ENCODE measurements at regions not wholly inside any gene's neighbourhood (a gene's known extent, or its start where the extent isn't known, plus 50 kb on each side); places are given as distances from the start of the nearest gene placed in this dataset.
"Not testable (repeated sequence)": the region's sequence is repeated elsewhere in the genome, so short reads cannot be mapped to it uniquely, and the experiment has no call there.

DNA sequence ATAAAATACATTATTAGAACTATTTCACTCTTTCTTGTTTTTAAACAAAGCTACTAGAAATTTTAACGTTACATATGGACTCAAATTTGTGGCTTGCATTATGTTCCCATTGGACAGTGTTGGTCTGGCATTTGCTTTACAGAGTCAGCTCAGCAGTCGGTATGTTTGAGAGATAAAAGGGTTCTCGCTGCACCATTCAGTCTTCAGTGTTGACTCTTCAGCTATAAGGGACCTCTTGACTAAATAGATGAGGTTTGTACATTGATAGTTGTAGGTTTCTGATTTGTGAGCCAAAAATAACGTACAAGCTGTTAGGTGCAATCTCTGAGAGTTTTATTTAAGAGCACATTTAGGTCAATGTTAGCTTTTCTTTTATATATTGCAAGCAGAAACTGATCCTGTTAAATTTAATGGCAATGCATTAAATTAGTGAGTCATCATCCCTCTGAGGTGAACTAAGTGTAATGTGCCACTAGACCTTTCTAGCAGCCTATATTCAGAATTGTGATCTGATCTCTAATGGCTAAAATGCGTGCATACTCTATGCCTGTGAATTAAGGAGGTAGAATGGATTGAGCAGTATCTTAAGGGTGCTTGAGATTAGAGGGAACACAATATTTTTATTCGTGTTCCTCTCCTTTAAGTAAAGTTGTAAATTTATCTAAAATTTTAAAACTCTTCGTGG is 485.6 kb upstream of the SYNCRIP start:
- no peak for DNase-seq
- Mint-ChIP-seq H3K27ac (no peak overlapping the region), H3K27me3 (no peaks in the 10 kb centered on the region), H3K9me3 (peaks cover 0 to 25% (median 5%) of the 10 kb centered on the region in 7 donors), H3K4me3 (no peak overlapping the region), H3K36me3 (no peaks in the 10 kb centered on the region), H3K4me1 (no peaks in the 10 kb centered on the region)
- H3K9me3 ChIP-seq (ENCODE audit: control insufficient read depth in 2 of 2, low read length in 2 of 2): no peaks in the 10 kb centered on the region
- no peak overlapping the region for H3K27ac ChIP-seq (ENCODE audit: insufficient read depth, low read length, poor library complexity, severe bottlenecking)
- H3K4me3 ChIP-seq (ENCODE audit: low read depth, low read length): no peak overlapping the region
- H3K36me3 ChIP-seq (ENCODE audit: control insufficient read depth, insufficient read depth, low read length): no peaks in the 10 kb centered on the region
- H3K4me1 ChIP-seq (ENCODE audit: control insufficient read depth, insufficient read depth, low read length, poor library complexity, severe bottlenecking): no peaks in the 10 kb centered on the region
- H3K27me3 ChIP-seq (ENCODE audit: control insufficient read depth, insufficient read depth, low read length): no peaks in the 10 kb centered on the region
- ATAC-seq (ENCODE audit: low read depth in 2 of 2): no peak

DNA sequence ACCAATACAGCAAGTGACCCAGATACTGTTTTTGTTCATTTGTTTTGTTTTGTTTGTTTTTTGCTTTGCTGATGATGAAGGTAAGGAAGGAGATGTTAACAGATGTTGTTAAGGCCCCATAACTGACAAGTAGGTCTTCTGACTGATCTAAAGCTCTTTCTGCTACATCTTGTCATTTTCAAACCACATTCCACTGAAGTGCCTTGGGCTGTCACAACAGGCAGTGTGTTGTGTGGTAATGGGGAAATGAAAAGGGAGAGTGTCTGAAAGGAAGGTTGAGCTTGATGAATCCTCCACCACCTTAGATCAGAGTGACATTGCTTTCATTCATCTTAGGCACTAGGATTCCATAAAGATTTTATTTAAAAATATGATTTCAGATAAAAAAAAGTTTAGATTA is 479.4 kb upstream of the SYNCRIP start:
- peaks cover 0 to 3% (median 1%) of the 10 kb centered on the region in 7 donors for H3K9me3 Mint-ChIP-seq
- no peak overlapping the region for H3K4me3 ChIP-seq (ENCODE audit: low read depth, low read length)
- ATAC-seq (ENCODE audit: low read depth in 2 of 2) (no peak), DNase-seq (no peak)
- H3K36me3 Mint-ChIP-seq: no peaks in the 10 kb centered on the region
- H3K27ac Mint-ChIP-seq: no peak overlapping the region
- H3K27me3 Mint-ChIP-seq: no peaks in the 10 kb centered on the region
- H3K4me3 Mint-ChIP-seq: no peak overlapping the region
- H3K36me3 ChIP-seq (ENCODE audit: control insufficient read depth, insufficient read depth, low read length): no peaks in the 10 kb centered on the region
- H3K4me1 Mint-ChIP-seq: no peaks in the 10 kb centered on the region
- H3K27ac ChIP-seq (ENCODE audit: insufficient read depth, low read length, poor library complexity, severe bottlenecking): no peak overlapping the region
- no peaks in the 10 kb centered on the region for H3K4me1 ChIP-seq (ENCODE audit: control insufficient read depth, insufficient read depth, low read length, poor library complexity, severe bottlenecking)
- no peaks in the 10 kb centered on the region for H3K27me3 ChIP-seq (ENCODE audit: control insufficient read depth, insufficient read depth, low read length)
- no peaks in the 10 kb centered on the region for H3K9me3 ChIP-seq (ENCODE audit: control insufficient read depth in 2 of 2, low read length in 2 of 2)

DNA sequence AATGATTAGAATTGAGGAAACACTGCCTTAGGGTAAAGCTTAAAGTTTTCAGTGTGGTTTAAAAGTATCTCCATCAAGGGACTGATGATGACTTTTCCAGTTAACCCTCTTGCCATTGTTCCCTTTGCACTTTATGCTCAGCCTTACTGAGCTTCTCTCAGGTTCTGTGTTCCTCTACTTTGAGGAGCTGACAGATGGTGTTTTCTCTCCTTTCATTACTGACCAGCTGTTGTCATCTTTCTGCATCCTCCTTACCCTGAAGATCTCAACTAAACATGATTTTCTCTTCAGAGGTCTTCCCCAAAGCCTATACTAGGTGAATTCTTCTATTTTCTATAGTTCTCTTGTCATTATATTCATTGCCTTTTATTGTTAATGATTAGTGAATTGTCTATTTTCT is 475.6 kb upstream of the SYNCRIP start:
- H3K9me3 Mint-ChIP-seq: peaks cover 0 to 6% (median 2%) of the 10 kb centered on the region in 7 donors
- no peak overlapping the region for H3K4me3 Mint-ChIP-seq
- no peak overlapping the region for H3K4me3 ChIP-seq (ENCODE audit: low read depth, low read length)
- no peaks in the 10 kb centered on the region for H3K4me1 Mint-ChIP-seq
- H3K9me3 ChIP-seq (ENCODE audit: control insufficient read depth in 2 of 2, low read length in 2 of 2): no peaks in the 10 kb centered on the region
- no peak overlapping the region for H3K27ac ChIP-seq (ENCODE audit: insufficient read depth, low read length, poor library complexity, severe bottlenecking)
- ATAC-seq (ENCODE audit: low read depth in 2 of 2): no peak
- no peaks in the 10 kb centered on the region for H3K36me3 ChIP-seq (ENCODE audit: control insufficient read depth, insufficient read depth, low read length)
- H3K27ac Mint-ChIP-seq: no peak overlapping the region
- no peaks in the 10 kb centered on the region for H3K36me3 Mint-ChIP-seq
- H3K4me1 ChIP-seq (ENCODE audit: control insufficient read depth, insufficient read depth, low read length, poor library complexity, severe bottlenecking): no peaks in the 10 kb centered on the region
- no peak for DNase-seq
- no peaks in the 10 kb centered on the region for H3K27me3 Mint-ChIP-seq
- H3K27me3 ChIP-seq (ENCODE audit: control insufficient read depth, insufficient read depth, low read length): no peaks in the 10 kb centered on the region

DNA sequence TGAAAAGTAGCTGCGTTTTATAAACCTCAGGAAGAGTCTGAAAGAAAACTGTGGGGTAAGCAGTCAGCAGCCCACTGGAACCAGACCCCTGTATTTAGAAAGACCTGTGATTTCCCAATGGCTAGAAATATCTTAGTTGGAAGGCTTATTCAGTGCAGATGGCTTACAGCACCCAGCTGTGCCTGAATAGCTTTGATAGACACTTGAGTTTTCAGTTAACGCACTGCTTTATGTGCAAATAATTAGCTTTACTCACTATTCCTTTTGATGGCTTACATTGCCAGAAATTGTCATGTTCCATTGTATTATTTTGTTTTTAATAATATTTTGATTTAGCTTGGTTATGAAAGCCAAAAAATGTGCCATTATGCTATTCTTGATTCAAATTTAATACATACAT is 465.3 kb upstream of the SYNCRIP start:
- Histone ChIP-seq H3K36me3 (ENCODE audit: control insufficient read depth, insufficient read depth, low read length) (no peaks in the 10 kb centered on the region), H3K27ac (ENCODE audit: insufficient read depth, low read length, poor library complexity, severe bottlenecking) (no peak overlapping the region), H3K4me3 (ENCODE audit: low read depth, low read length) (no peak overlapping the region), H3K9me3 (ENCODE audit: control insufficient read depth in 2 of 2, low read length in 2 of 2) (no peaks in the 10 kb centered on the region), H3K4me1 (ENCODE audit: control insufficient read depth, insufficient read depth, low read length, poor library complexity, severe bottlenecking) (no peaks in the 10 kb centered on the region), H3K27me3 (ENCODE audit: control insufficient read depth, insufficient read depth, low read length) (no peaks in the 10 kb centered on the region)
- Mint-ChIP-seq H3K4me1 (no peaks in the 10 kb centered on the region), H3K27me3 (no peaks in the 10 kb centered on the region), H3K27ac (no peak overlapping the region), H3K9me3 (peaks cover 0 to 13% (median 6%) of the 10 kb centered on the region in 7 donors), H3K36me3 (no peaks in the 10 kb centered on the region), H3K4me3 (no peak overlapping the region)
- no peak for ATAC-seq (ENCODE audit: low read depth in 2 of 2)
- DNase-seq: no peak

DNA sequence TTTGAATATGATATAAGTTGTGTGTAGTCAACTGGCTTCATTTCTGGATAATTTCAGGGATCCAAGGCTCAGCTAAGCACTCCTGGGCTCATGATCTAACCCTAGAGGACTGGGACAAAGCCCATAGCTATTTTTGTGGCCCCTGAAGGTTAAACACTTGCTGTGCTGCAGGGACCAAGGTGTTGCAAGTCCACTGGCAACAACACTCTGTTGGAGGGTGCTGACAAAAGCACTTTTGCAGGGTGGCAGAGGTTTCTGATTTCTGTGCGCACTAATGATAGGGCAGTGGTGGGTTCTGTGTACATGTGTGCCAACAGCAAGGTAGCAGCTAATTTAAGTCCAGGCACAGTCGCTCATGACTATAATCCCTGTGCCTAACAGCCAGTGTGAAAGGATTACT is 445.3 kb upstream of the SYNCRIP start:
- no peaks in the 10 kb centered on the region for H3K27me3 ChIP-seq (ENCODE audit: control insufficient read depth, insufficient read depth, low read length)
- no peak overlapping the region for H3K27ac ChIP-seq (ENCODE audit: insufficient read depth, low read length, poor library complexity, severe bottlenecking)
- no peaks in the 10 kb centered on the region for H3K36me3 ChIP-seq (ENCODE audit: control insufficient read depth, insufficient read depth, low read length)
- ATAC-seq (ENCODE audit: low read depth in 2 of 2) (no peak), DNase-seq (no peak)
- H3K4me3 ChIP-seq (ENCODE audit: low read depth, low read length): no peak overlapping the region
- Mint-ChIP-seq H3K4me3 (no peak overlapping the region), H3K27me3 (no peaks in the 10 kb centered on the region), H3K27ac (no peak overlapping the region), H3K4me1 (no peaks in the 10 kb centered on the region), H3K9me3 (peaks cover 0 to 22% (median 11%) of the 10 kb centered on the region in 7 donors), H3K36me3 (no peaks in the 10 kb centered on the region)
- peaks cover 0 to 3% of the 10 kb centered on the region in 2 experiments for H3K9me3 ChIP-seq (ENCODE audit: control insufficient read depth in 2 of 2, low read length in 2 of 2)
- H3K4me1 ChIP-seq (ENCODE audit: control insufficient read depth, insufficient read depth, low read length, poor library complexity, severe bottlenecking): no peaks in the 10 kb centered on the region

DNA sequence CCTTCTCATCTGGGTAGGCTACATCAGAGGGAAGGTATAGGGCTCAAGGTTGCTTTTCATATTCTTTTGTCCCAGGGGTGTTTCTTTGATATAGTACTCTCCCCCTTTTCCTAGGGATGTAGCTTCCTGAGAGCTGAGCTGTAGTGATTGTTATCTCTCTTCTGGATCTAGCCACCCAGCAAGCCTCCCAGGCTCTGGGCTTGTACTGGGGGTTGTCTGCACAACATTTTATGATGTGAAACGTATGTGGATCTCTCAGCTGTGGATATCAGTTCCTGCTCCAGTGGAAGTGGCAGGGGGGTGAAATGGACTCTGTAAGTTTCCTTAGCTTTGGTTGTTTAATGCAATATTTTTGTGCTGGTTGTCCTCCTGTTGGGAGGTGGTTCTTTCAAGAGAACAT is 437.3 kb upstream of the SYNCRIP start:
- no peak overlapping the region for H3K4me3 Mint-ChIP-seq
- H3K4me1 Mint-ChIP-seq: no peaks in the 10 kb centered on the region
- Histone ChIP-seq H3K4me3 (ENCODE audit: low read depth, low read length) (no peak overlapping the region), H3K4me1 (ENCODE audit: control insufficient read depth, insufficient read depth, low read length, poor library complexity, severe bottlenecking) (no peaks in the 10 kb centered on the region), H3K27me3 (ENCODE audit: control insufficient read depth, insufficient read depth, low read length) (no peaks in the 10 kb centered on the region), H3K9me3 (ENCODE audit: control insufficient read depth in 2 of 2, low read length in 2 of 2) (no peaks in the 10 kb centered on the region), H3K36me3 (ENCODE audit: control insufficient read depth, insufficient read depth, low read length) (no peaks in the 10 kb centered on the region), H3K27ac (ENCODE audit: insufficient read depth, low read length, poor library complexity, severe bottlenecking) (no peak overlapping the region)
- ATAC-seq (ENCODE audit: low read depth in 2 of 2) (no peak), DNase-seq (no peak)
- H3K36me3 Mint-ChIP-seq: no peaks in the 10 kb centered on the region
- peaks cover 1 to 13% (median 5%) of the 10 kb centered on the region in 7 donors for H3K9me3 Mint-ChIP-seq
- no peak overlapping the region for H3K27ac Mint-ChIP-seq
- no peaks in the 10 kb centered on the region for H3K27me3 Mint-ChIP-seq

DNA sequence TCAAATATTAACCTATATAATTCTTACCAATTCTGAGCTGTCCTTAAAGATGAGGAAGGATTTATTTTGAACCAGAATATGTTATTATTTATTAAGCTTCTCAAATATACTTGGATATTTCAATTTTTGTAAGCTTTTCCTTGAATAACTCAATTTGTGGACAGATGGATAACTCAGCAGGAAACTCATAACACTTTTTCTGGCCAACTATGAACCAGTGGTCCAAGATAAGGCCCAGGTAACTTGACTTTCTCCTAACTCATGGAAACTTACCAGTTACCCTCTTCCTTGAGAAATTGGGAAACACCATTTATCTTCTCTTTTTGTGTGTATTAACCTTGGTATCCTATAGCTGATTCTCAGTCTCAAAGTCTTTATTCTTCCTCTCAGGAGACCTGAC is 427.5 kb upstream of the SYNCRIP start:
- H3K27me3 Mint-ChIP-seq: no peaks in the 10 kb centered on the region
- H3K4me1 ChIP-seq (ENCODE audit: control insufficient read depth, insufficient read depth, low read length, poor library complexity, severe bottlenecking): no peaks in the 10 kb centered on the region
- peaks cover 0 to 7% (median 4%) of the 10 kb centered on the region in 7 donors for H3K9me3 Mint-ChIP-seq
- DNase-seq (no peak), ATAC-seq (ENCODE audit: low read depth in 2 of 2) (no peak)
- no peaks in the 10 kb centered on the region for H3K36me3 ChIP-seq (ENCODE audit: control insufficient read depth, insufficient read depth, low read length)
- H3K9me3 ChIP-seq (ENCODE audit: control insufficient read depth in 2 of 2, low read length in 2 of 2): no peaks in the 10 kb centered on the region
- no peaks in the 10 kb centered on the region for H3K27me3 ChIP-seq (ENCODE audit: control insufficient read depth, insufficient read depth, low read length)
- H3K4me3 ChIP-seq (ENCODE audit: low read depth, low read length): no peak overlapping the region
- no peaks in the 10 kb centered on the region for H3K4me1 Mint-ChIP-seq
- H3K36me3 Mint-ChIP-seq: no peaks in the 10 kb centered on the region
- no peak overlapping the region for H3K27ac Mint-ChIP-seq
- H3K4me3 Mint-ChIP-seq: peak overlapping the region in 1 of 4 donors; percentile 10
- no peak overlapping the region for H3K27ac ChIP-seq (ENCODE audit: insufficient read depth, low read length, poor library complexity, severe bottlenecking)

DNA sequence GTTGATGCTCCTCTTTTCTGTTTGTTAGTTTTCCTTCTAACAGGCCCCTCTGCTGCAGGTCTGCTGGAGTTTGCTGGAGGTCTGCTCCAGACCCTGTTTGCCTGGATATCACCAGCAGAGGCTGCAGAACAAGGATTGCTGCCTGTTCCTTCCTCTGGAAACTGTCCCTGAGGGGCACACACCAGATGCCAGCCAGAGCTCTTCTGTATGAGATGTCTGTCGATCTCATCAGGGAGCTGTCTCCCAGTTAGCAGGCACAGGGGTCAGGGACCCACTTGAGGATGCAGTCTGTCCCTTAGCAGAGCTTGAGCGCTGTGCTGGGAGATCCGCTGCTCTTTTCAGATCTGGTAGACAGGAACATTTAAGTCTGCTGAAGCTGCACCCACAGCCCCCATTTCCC is 422.3 kb upstream of the SYNCRIP start:
- H3K36me3 ChIP-seq (ENCODE audit: control insufficient read depth, insufficient read depth, low read length); ATAC-seq (ENCODE audit: low read depth in 2 of 2); H3K4me1 Mint-ChIP-seq; H3K4me1 ChIP-seq (ENCODE audit: control insufficient read depth, insufficient read depth, low read length, poor library complexity, severe bottlenecking); H3K27ac ChIP-seq (ENCODE audit: insufficient read depth, low read length, poor library complexity, severe bottlenecking); H3K4me3 Mint-ChIP-seq; DNase-seq; H3K27ac Mint-ChIP-seq; H3K27me3 ChIP-seq (ENCODE audit: control insufficient read depth, insufficient read depth, low read length); H3K9me3 ChIP-seq (ENCODE audit: control insufficient read depth in 2 of 2, low read length in 2 of 2); H3K36me3 Mint-ChIP-seq; H3K4me3 ChIP-seq (ENCODE audit: low read depth, low read length); H3K27me3 Mint-ChIP-seq: not testable (repeated sequence)
- H3K9me3 Mint-ChIP-seq: peaks cover 0 to 17% (median 5%) of the 10 kb centered on the region in 7 donors

Measured in CD4-positive, CD25-positive, alpha-beta regulatory T cell (primary cell).